ENCODE measurements at regions not wholly inside any gene's neighbourhood (a gene's known extent, or its start where the extent isn't known, plus 50 kb on each side); places are given as distances from the start of the nearest gene placed in this dataset.

DNA sequence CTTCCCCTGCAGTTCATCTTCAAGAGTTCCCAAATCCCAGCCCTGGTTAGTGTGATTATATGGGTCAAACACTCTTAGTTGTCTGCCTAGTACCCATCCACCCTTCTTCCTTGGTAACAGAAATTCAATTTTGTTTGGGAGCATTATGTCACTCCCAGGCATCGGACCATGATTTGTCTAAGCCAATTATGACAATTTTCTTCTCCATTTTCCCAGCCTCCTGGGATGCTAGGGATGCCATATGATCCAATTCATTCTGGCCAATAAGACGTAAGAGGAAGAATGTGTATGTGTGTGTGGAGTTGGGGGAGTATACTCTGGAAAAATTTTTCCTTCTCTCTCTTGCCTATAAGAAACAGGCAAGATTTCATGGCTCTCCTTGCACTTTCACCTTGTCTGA lies 465.9 kb downstream of the MID1IP1 start:
- ChIA-PET CTCF (ENCODE audit: low intra/inter-chr PET ratio) (no interaction called here), POLR2A (no interaction called here)
- FAIRE-seq: no peak
- in situ Hi-C loops (cut with MboI): no loop called here
- no peaks in the 10 kb centered on the region for H3K36me3 ChIP-seq (ENCODE audit: control insufficient read depth, insufficient read depth, low read length)
- 0% methylated on average over 2 of the region's 2 CpGs for WGBS (ENCODE audit: insufficient coverage, low coverage, missing lambda C conversion rate)
- DNase-seq (ENCODE audit: extremely low read depth in 1 of 4, low spot score in 3 of 4): no peak
- no peak for ATAC-seq
- no TSS peak for BruUV-seq (replicated peaks)
- H3K4me3 ChIP-seq: no peak overlapping the region
- no peaks in the 10 kb centered on the region for H3K27me3 ChIP-seq (ENCODE audit: control insufficient read depth in 2 of 2, insufficient read depth in 2 of 2, low read length in 2 of 2)
- H3K4me1 ChIP-seq (replicated peaks in 1 of 2; ENCODE audit: control insufficient read depth in 2 of 2, insufficient read depth in 2 of 2, low read length in 2 of 2): no peaks in the 10 kb centered on the region
- H3K9me1 ChIP-seq (ENCODE audit: control insufficient read depth, insufficient read depth, low read length): no peaks in the 10 kb centered on the region
- H3K9me3 ChIP-seq (replicated peaks; ENCODE audit: control insufficient read depth, insufficient read depth, low read depth, low read length): no peaks in the 10 kb centered on the region
- H3K9ac ChIP-seq (ENCODE audit: insufficient read depth in 1 of 2, low read depth in 2 of 2, low read length in 2 of 2): no peak overlapping the region
- H3K79me2 ChIP-seq (ENCODE audit: control insufficient read depth, insufficient read depth, low read length): no peaks in the 10 kb centered on the region
- H2AFZ ChIP-seq (ENCODE audit: low read depth, low read length): no peak overlapping the region
- intact Hi-C loops (cut with micrococcal nuclease): no loop called here
- no peak overlapping the region for H3K27ac ChIP-seq (ENCODE audit: extremely low read depth, low read depth, low read length)
- no peaks in the 10 kb centered on the region for H4K20me1 ChIP-seq (replicated peaks; ENCODE audit: control insufficient read depth, insufficient read depth, low read length)
- no peak for TF ChIP-seq SUPT5H (IDR thresholded peaks at IDR 0.05)
- TF ChIP-seq DLX4 (CRISPR knock-in tag; IDR thresholded peaks at IDR 0.05): no peak
- no peak for TF ChIP-seq GTF2A2 (tag; IDR thresholded peaks at IDR 0.05)
- TF ChIP-seq ZNF408 (CRISPR knock-in tag; IDR thresholded peaks at IDR 0.05; ENCODE audit: low read depth): no peak
- no peak for TF ChIP-seq U2AF1 (optimal IDR thresholded peaks at IDR 0.05; ENCODE audit: low read depth, low read length)
- no peak for TF ChIP-seq ZNF444 (CRISPR knock-in tag; IDR thresholded peaks at IDR 0.05)
- no peak for TF ChIP-seq ZBTB9 (CRISPR knock-in tag; IDR thresholded peaks at IDR 0.05)
- no peak for TF ChIP-seq TRIM28 (IDR thresholded peaks at IDR 0.05)
- no peak for TF ChIP-seq HMBOX1 (IDR thresholded peaks at IDR 0.05)
- H3K4me2 ChIP-seq (ENCODE audit: insufficient read depth, low read length): no peak overlapping the region
